ENCODE measurements at regions not wholly inside any gene's neighbourhood (a gene's known extent, or its start where the extent isn't known, plus 50 kb on each side); places are given as distances from the start of the nearest gene placed in this dataset.
A peak's percentile ranks its signal among the peaks of the same experiment; 100 is the strongest.
"Not testable (repeated sequence)": the region's sequence is repeated elsewhere in the genome, so short reads cannot be mapped to it uniquely, and the experiment has no call there.

GRCh38 chrX:13448941-13449340 is 120.5 kb upstream of the EGFL6 start:
- H3K27me3 ChIP-seq (ENCODE audit: control insufficient read depth, insufficient read depth, low read length): peaks cover 2% of the 10 kb centered on the region
- H3K4me3 ChIP-seq (ENCODE audit: low read length in 3 of 3): no peak overlapping the region
- no peak for FAIRE-seq
- H3K27ac ChIP-seq (ENCODE audit: low read depth in 2 of 2, low read length in 2 of 2): no peak overlapping the region
- TF ChIP-seq, protein P1, sequence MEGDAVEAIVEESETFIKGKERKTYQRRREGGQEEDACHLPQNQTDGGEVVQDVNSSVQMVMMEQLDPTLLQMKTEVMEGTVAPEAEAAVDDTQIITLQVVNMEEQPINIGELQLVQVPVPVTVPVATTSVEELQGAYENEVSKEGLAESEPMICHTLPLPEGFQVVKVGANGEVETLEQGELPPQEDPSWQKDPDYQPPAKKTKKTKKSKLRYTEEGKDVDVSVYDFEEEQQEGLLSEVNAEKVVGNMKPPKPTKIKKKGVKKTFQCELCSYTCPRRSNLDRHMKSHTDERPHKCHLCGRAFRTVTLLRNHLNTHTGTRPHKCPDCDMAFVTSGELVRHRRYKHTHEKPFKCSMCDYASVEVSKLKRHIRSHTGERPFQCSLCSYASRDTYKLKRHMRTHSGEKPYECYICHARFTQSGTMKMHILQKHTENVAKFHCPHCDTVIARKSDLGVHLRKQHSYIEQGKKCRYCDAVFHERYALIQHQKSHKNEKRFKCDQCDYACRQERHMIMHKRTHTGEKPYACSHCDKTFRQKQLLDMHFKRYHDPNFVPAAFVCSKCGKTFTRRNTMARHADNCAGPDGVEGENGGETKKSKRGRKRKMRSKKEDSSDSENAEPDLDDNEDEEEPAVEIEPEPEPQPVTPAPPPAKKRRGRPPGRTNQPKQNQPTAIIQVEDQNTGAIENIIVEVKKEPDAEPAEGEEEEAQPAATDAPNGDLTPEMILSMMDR (IDR thresholded peaks at IDR 0.05; ENCODE audit: borderline replicate concordance, extremely low read depth, insufficient read depth): no peak
- no peaks in the 10 kb centered on the region for H3K9me3 ChIP-seq (ENCODE audit: control insufficient read depth in 2 of 3, insufficient read depth in 1 of 3, low read length in 3 of 3)
- no peak overlapping the region for H3K9ac ChIP-seq (ENCODE audit: low read length in 3 of 3)
- no peaks in the 10 kb centered on the region for H3K4me1 ChIP-seq (ENCODE audit: control insufficient read depth in 2 of 3, insufficient read depth in 2 of 3, low read depth in 1 of 3, low read length in 3 of 3)
- intact Hi-C loops (cut with DNase I): no loop called here
- H3K36me3 ChIP-seq (ENCODE audit: control insufficient read depth in 2 of 3, insufficient read depth in 3 of 3, low read length in 3 of 3): no peaks in the 10 kb centered on the region
- no peak for DNase-seq

DNA sequence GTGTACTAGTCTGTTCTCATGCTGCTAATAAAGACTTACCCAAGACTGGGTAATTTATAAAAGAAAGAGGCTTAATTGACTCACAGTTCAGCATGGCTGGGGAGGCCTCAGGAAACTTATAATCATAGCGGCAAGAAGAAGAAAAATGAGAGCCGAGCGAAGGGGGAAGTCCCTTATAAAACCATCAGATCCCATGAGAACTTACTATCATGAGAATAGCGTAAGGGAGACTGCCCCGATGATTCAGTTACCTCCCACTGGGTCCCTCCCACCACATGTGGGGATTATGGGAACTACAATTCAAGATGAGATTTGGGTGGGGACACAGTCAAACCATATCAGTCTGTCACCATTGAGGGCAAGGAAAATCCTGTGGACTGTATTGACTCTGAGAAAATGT is 121.8 kb upstream of the ATXN3L start:
- H3K4me3 ChIP-seq (ENCODE audit: low read length in 3 of 3); H3K9ac ChIP-seq (ENCODE audit: low read length in 3 of 3); H3K27me3 ChIP-seq (ENCODE audit: control insufficient read depth, insufficient read depth, low read length); H3K4me1 ChIP-seq (ENCODE audit: control insufficient read depth in 2 of 3, insufficient read depth in 2 of 3, low read depth in 1 of 3, low read length in 3 of 3); intact Hi-C loops (cut with DNase I); FAIRE-seq; DNase-seq; H3K36me3 ChIP-seq (ENCODE audit: control insufficient read depth in 2 of 3, insufficient read depth in 3 of 3, low read length in 3 of 3); H3K27ac ChIP-seq (ENCODE audit: low read depth in 2 of 2, low read length in 2 of 2); H3K9me3 ChIP-seq (ENCODE audit: control insufficient read depth in 2 of 3, insufficient read depth in 1 of 3, low read length in 3 of 3): not testable (repeated sequence)

GRCh38 chrX:13440176-13440575 is 120.3 kb upstream of the ATXN3L start:
- Histone ChIP-seq H3K27ac (ENCODE audit: low read depth in 2 of 2, low read length in 2 of 2) (no peak overlapping the region), H3K9me3 (ENCODE audit: control insufficient read depth in 2 of 3, insufficient read depth in 1 of 3, low read length in 3 of 3) (no peaks in the 10 kb centered on the region), H3K27me3 (ENCODE audit: control insufficient read depth, insufficient read depth, low read length) (peaks cover 4% of the 10 kb centered on the region), H3K9ac (ENCODE audit: low read length in 3 of 3) (no peak overlapping the region), H3K4me3 (ENCODE audit: low read length in 3 of 3) (no peak overlapping the region), H3K36me3 (ENCODE audit: control insufficient read depth in 2 of 3, insufficient read depth in 3 of 3, low read length in 3 of 3) (no peaks in the 10 kb centered on the region), H3K4me1 (ENCODE audit: control insufficient read depth in 2 of 3, insufficient read depth in 2 of 3, low read depth in 1 of 3, low read length in 3 of 3) (no peaks in the 10 kb centered on the region)
- intact Hi-C loops (cut with DNase I): no loop called here
- DNase-seq (peak in 1 of 5 donors; percentile 13), FAIRE-seq (no peak)
- TF ChIP-seq, protein P1 (IDR thresholded peaks at IDR 0.05; ENCODE audit: borderline replicate concordance, extremely low read depth, insufficient read depth): no peak

- no peak overlapping the region for H3K9ac ChIP-seq (ENCODE audit: low read length in 3 of 3)
- H3K4me1 ChIP-seq (ENCODE audit: control insufficient read depth in 2 of 3, insufficient read depth in 2 of 3, low read depth in 1 of 3, low read length in 3 of 3): no peaks in the 10 kb centered on the region
- DNase-seq (no peak), FAIRE-seq (no peak)
- intact Hi-C loops (cut with DNase I): no loop called here
- peaks cover 5% of the 10 kb centered on the region for H3K27me3 ChIP-seq (ENCODE audit: control insufficient read depth, insufficient read depth, low read length)
- no peaks in the 10 kb centered on the region for H3K9me3 ChIP-seq (ENCODE audit: control insufficient read depth in 2 of 3, insufficient read depth in 1 of 3, low read length in 3 of 3)
- no peak overlapping the region for H3K4me3 ChIP-seq (ENCODE audit: low read length in 3 of 3)
- H3K27ac ChIP-seq (ENCODE audit: low read depth in 2 of 2, low read length in 2 of 2): no peak overlapping the region
- TF ChIP-seq, protein P1 (IDR thresholded peaks at IDR 0.05; ENCODE audit: borderline replicate concordance, extremely low read depth, insufficient read depth): no peak
- H3K36me3 ChIP-seq (ENCODE audit: control insufficient read depth in 2 of 3, insufficient read depth in 3 of 3, low read length in 3 of 3): no peaks in the 10 kb centered on the region
These were observed 113.4 kb upstream of the ATXN3L start for GRCh38 chrX:13433298-13433605.
